Activated CD4-positive, alpha-beta memory T cell treated with anti-CD3 and anti-CD28 coated beads for 36 hours (primary cell): ENCODE measurements at regions not wholly inside any gene's neighbourhood (a gene's known extent, or its start where the extent isn't known, plus 50 kb on each side); places are given as distances from the start of the nearest gene placed in this dataset.
"Not testable (repeated sequence)": the region's sequence is repeated elsewhere in the genome, so short reads cannot be mapped to it uniquely, and the experiment has no call there.

ENCODE experiments used
- CTCF ChIA-PET: fragments of 350-600 bp; sonication (Branson Sonifier 250); formaldehyde crosslinking; loops from one replicate; lab custom pipeline; 2021; ENCODE audit warnings: antibody characterized with exemption, inconsistent platforms; lab: Charles Lee
- POLR2A ChIA-PET: fragments of 350-600 bp; sonication (Branson Sonifier 250); formaldehyde crosslinking; loops from one replicate; lab custom pipeline; 2021; ENCODE audit warnings: antibody characterized with exemption; lab: Charles Lee
- DNase-seq: peaks from one replicate; pipeline ENCODE4 v3.0.0-alpha.2; 2020
- H3K27ac Mint-ChIP-seq: one replicate; pipeline ENCODE4 v1.8.0; 2021; ENCODE audit warnings: mixed read lengths
- H3K27me3 Mint-ChIP-seq: one replicate; pipeline ENCODE4 v1.8.0; 2021; ENCODE audit warnings: mixed read lengths
- H3K36me3 Mint-ChIP-seq: one replicate; pipeline ENCODE4 v1.8.0; 2021; ENCODE audit warnings: mixed read lengths
- H3K4me1 Mint-ChIP-seq: one replicate; pipeline ENCODE4 v1.8.0; 2021; ENCODE audit warnings: low read depth, mixed read lengths
- H3K4me3 Mint-ChIP-seq: one replicate; pipeline ENCODE4 v1.8.0; 2021; ENCODE audit warnings: mild to moderate bottlenecking, mixed read lengths
- H3K9me3 Mint-ChIP-seq: one replicate; pipeline ENCODE4 v1.8.0; 2021; ENCODE audit warnings: mixed read lengths
- intact Hi-C: fragments of 100-400 bp; cut with micrococcal nuclease; formaldehyde crosslinking; loops from one replicate; pipeline ENCODE4 v1.15.1; 2023

DNA sequence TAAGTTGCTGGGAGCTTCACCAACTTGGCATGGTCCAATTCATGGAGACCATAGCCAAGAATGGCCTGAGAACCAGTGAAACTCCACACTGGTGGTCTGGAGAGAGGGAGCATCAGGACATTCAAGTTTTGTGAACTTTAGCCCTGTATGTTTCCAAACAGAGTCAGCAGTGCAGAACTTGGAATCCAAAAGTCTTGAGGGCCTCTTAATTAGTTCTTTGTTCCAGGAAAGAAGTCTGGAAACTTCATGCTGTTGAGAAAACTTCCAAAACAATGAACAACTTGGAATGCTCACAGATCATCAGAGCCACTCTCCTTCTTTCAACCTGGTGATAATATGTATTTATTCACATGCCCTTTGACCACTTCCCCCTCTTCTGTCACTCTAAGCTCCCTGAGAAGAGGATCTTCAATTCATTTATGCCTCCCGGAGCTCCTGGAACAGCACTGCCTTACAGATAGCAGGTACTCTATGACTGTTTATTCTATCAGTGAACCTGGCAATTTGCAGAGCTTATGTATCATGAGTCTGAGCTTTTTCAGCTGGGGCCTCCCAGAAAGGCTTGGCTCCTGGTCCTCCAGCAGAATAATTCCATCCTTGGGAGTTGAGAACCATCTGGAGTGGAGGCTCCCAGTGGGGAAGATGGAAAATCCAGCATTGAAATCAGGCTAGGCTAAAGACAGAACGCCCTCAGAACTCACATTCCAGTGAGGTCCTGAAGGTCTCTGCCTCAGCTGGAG lies 191.4 kb downstream of the KTN1 start:
- ChIA-PET POLR2A (no interaction called here), CTCF (no interaction called here)
- H3K36me3 Mint-ChIP-seq = no peaks in the 10 kb centered on the region
- peaks cover 8% of the 10 kb centered on the region for H3K27me3 Mint-ChIP-seq
- no peaks in the 10 kb centered on the region for H3K4me1 Mint-ChIP-seq
- peaks cover 6% of the 10 kb centered on the region for H3K9me3 Mint-ChIP-seq
- H3K4me3 Mint-ChIP-seq = no peak overlapping the region
- H3K27ac Mint-ChIP-seq = no peak overlapping the region
- intact Hi-C loops = no loop called here
- no peak for DNase-seq

DNA sequence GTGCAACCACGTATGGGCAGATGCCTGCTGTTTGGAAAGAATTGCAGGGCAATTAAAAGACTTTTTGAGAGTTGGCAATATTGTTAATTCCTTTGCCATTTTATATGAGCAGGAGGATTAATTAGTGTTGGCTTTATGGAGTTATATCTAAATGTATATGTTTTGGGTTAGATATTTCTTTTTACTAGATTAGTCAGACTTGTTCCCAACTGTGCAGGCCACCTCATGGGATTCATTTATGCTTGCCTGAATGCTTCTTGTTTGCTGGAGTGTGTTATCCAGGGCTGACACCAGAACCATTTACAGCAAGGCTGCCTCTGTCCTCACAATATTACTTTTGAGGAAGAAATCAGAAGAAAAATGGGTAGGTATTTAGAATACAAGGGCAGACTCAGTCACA lies 192.5 kb downstream of the KTN1 start:
- H3K27ac Mint-ChIP-seq = no peak overlapping the region
- intact Hi-C loops = no loop called here
- no peak overlapping the region for H3K4me3 Mint-ChIP-seq
- H3K4me1 Mint-ChIP-seq = no peaks in the 10 kb centered on the region
- ChIA-PET CTCF (no interaction called here), POLR2A (no interaction called here)
- H3K27me3 Mint-ChIP-seq = peaks cover 8% of the 10 kb centered on the region
- peaks cover 6% of the 10 kb centered on the region for H3K9me3 Mint-ChIP-seq
- H3K36me3 Mint-ChIP-seq = no peaks in the 10 kb centered on the region
- no peak for DNase-seq

DNA sequence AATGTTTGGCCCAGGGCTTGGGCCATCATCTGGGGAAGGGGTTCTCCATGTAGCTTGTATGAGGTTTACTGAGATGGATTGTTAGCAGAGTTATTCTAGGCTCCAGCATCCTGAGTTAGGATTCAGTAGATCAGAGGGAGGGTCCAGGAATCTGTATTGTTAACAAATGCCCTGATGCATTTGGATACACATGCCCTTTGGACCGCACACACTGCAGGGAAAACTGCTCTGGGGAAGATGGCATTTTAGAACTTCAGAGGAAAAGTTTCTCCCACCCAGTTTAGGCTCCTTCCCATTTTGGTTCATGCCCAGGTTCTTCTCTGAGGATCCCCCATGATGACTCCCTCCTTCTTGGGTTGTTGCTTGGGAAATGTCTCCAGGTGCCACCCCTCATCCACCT lies 193.3 kb downstream of the KTN1 start:
- Mint-ChIP-seq H3K27ac (no peak overlapping the region), H3K4me3 (no peak overlapping the region)
- CTCF ChIA-PET = no interaction called here

DNA sequence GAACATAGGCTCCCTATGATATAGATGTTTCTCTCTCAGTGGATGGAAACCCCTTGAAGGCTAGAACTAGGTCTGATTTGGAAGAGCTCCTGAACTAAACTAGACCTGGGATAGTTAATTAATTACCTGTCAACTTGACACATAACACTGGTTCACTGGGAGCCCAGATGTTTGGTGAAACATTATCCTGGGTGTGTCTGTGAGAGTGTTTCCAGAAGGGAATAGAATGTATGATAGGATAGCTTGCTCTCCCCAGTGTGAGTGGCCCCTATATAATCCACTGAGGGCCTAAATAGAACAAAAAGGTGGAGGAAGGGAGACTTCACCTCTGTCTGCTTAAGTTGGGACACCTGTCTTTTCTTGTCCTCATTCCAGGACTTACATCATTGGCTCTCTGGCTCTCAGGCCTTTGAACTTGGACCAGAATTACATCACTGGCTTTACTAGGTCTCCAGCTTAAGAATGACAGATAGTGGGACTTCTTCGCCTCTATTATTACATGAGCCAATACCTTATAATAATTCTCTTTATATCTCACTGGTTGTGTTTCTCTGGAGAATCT lies 194.1 kb downstream of the KTN1 start:
- no peak overlapping the region for H3K27ac Mint-ChIP-seq
- POLR2A ChIA-PET = no interaction called here
- intact Hi-C loops = no loop called here
- H3K36me3 Mint-ChIP-seq = no peaks in the 10 kb centered on the region
- no peaks in the 10 kb centered on the region for H3K9me3 Mint-ChIP-seq
- H3K27me3 Mint-ChIP-seq = peaks cover 2% of the 10 kb centered on the region
- H3K4me3 Mint-ChIP-seq = no peak overlapping the region
- DNase-seq = no peak
- H3K4me1 Mint-ChIP-seq = no peaks in the 10 kb centered on the region
- CTCF ChIA-PET = interaction anchor here (1.0 kb wide), 1 partner anchor 327 kb away, joined by 3 read pairs; no protein-coding TSS in a partner anchor

More for the DNA sequence above, 193.3 kb downstream of the KTN1 start:
- no peaks in the 10 kb centered on the region for H3K36me3 Mint-ChIP-seq
- peaks cover under 1% of the 10 kb centered on the region for H3K9me3 Mint-ChIP-seq
- POLR2A ChIA-PET = no interaction called here
- H3K4me1 Mint-ChIP-seq = no peaks in the 10 kb centered on the region
- DNase-seq = no peak
- peaks cover 3% of the 10 kb centered on the region for H3K27me3 Mint-ChIP-seq
- intact Hi-C loops = no loop called here

DNA sequence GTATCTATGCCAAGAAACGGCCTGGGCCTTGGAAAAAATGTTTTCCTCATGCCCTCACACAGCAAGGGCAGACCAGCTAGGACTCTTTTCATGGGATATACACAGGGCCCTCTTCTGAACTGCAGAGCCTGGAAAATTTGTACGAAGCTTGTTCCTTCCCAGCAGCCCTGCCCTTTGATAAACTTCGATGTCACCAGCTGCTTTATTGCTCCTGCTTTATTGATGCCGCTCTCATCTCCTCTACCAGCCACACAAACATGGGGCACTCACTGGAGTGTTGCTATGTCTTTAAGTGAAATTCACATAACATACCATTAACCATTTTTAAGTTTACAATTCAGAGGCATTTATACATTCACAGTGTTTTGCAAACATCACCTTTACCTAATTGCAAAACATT lies 197.9 kb downstream of the KTN1 start:
- H3K4me1 Mint-ChIP-seq = no peaks in the 10 kb centered on the region
- CTCF ChIA-PET = no interaction called here
- no peaks in the 10 kb centered on the region for H3K27me3 Mint-ChIP-seq
- H3K4me3 Mint-ChIP-seq = no peak overlapping the region
- POLR2A ChIA-PET = interaction anchor here (1.8 kb wide), 1 partner anchor 29 kb away, joined by 5 read pairs; no protein-coding TSS in a partner anchor
- no peak for DNase-seq
- no peaks in the 10 kb centered on the region for H3K36me3 Mint-ChIP-seq
- intact Hi-C loops = no loop called here
- H3K27ac Mint-ChIP-seq = no peak overlapping the region
- no peaks in the 10 kb centered on the region for H3K9me3 Mint-ChIP-seq

DNA sequence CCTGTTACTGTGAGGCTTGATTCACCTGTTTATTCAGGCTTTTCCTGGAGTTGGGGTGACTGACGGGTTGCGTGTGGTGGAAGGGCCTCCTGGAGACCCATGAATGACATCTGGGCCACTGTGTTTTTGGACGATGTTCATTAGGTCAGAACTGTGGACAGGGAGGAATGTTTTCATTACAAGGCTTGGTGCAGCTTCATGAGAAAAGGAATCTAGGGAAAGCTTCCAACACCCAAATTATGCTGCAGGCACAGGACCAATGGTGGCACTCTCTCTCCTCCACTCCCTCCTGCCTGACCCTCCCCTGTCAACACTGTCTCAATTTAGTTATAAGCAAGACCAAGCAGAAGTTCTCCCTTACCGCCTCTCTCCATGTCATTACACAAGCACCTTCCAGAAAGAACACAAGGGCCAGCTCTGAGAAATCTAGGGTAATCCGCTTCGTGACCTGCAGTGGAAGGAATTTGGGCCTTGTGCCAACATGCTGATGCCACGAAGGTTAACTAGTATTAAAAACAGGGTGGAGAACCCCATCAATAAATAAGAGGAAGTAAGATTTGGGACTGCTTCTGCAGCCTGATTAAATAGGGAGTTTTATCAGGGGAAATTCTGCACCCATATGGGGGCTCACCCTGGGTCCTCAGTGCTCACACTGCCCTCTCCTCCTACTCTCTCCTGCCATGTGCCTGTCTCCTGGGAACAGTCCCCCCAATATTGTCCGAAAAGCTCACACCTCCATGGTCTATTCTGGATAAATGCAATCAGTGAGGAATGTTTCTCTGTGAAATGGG lies 200.3 kb downstream of the KTN1 start:
- POLR2A ChIA-PET = no interaction called here
- no peaks in the 10 kb centered on the region for H3K4me1 Mint-ChIP-seq
- no peaks in the 10 kb centered on the region for H3K36me3 Mint-ChIP-seq
- intact Hi-C loops = no loop called here
- no peaks in the 10 kb centered on the region for H3K9me3 Mint-ChIP-seq
- CTCF ChIA-PET = no interaction called here
- no peak for DNase-seq
- no peak overlapping the region for H3K27ac Mint-ChIP-seq
- H3K4me3 Mint-ChIP-seq = no peak overlapping the region
- peaks cover 2% of the 10 kb centered on the region for H3K27me3 Mint-ChIP-seq

DNA sequence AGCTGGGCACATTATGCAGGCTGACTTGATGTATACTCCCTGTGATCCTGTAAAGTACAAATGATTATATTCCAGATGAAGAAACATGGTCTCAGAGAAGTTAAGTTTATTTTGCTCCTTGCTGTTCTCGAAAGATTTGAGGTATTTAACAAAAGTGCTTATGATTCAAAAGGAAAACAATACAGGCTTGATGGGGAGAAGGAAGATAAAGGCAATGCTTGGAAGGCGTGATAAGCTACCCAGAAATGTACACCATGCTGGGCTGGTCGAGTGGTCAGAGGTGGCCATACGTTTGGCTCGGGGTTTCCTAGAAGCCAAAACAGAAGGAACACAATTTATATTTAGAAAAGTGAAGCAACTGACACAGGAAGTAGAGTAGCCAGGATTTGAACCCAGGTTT lies 201.0 kb downstream of the KTN1 start:
- no peaks in the 10 kb centered on the region for H3K4me1 Mint-ChIP-seq

DNA sequence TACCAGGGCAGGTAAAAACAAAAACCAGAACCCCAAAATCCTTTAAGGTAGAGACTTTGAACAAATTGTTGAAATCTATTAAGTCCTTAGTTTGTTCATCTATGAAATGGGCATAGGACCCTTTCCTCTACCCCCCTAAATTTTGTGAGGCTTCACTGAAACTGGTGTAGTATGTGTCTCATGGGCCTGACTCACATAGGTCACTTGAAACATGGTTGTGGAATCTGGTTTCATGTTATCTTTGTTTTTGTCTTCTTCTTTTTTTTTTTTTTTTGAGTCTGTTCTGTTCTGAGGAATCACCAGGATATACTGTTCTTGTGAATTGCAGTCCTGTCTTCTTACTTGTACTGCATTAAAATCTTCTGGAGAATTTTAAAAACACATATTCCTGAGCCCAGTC lies 202.2 kb downstream of the KTN1 start:
- Mint-ChIP-seq H3K27ac (no peak overlapping the region), H3K27me3 (peaks cover 2% of the 10 kb centered on the region), H3K4me1 (no peaks in the 10 kb centered on the region), H3K36me3 (no peaks in the 10 kb centered on the region), H3K4me3 (no peak overlapping the region), H3K9me3 (no peaks in the 10 kb centered on the region)
- ChIA-PET POLR2A (no interaction called here), CTCF (no interaction called here)
- intact Hi-C loops = no loop called here
- DNase-seq = no peak

More for the DNA sequence above, 201.0 kb downstream of the KTN1 start:
- no peak overlapping the region for H3K27ac Mint-ChIP-seq
- no peak for DNase-seq
- H3K36me3 Mint-ChIP-seq = no peaks in the 10 kb centered on the region
- H3K4me3 Mint-ChIP-seq = no peak overlapping the region
- no peaks in the 10 kb centered on the region for H3K9me3 Mint-ChIP-seq
- ChIA-PET CTCF (interaction anchor here (0.6 to 0.7 kb wide), 2 partner anchors 27 to 49 kb away, joined by 3 read pairs; no protein-coding TSS in a partner anchor), POLR2A (no interaction called here)
- intact Hi-C loops = no loop called here
- peaks cover 2% of the 10 kb centered on the region for H3K27me3 Mint-ChIP-seq

DNA sequence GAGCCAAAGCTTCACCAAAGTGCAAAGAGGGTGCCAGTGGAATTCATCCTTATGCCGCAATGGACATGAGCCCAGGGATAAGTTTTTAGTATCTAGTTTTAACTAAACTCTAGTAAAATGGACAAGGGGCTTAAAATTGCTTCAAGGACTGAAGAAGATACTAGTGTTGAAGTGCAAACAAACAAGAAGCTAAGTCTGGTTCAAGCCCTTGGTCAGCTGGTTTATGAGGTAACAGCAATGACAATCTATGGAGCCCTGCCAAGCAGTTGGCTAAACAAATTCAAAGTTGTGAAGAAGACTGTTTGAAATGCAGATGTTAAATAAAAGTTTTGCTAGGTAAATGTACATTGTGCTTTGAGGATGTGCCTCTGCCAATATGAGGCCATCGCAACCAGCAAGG lies 209.4 kb downstream of the KTN1 start:
- no peak for DNase-seq
- H3K36me3 Mint-ChIP-seq = no peaks in the 10 kb centered on the region
- H3K4me3 Mint-ChIP-seq = no peak overlapping the region
- no peaks in the 10 kb centered on the region for H3K9me3 Mint-ChIP-seq
- ChIA-PET CTCF (no interaction called here), POLR2A (no interaction called here)
- intact Hi-C loops = no loop called here
- H3K4me1 Mint-ChIP-seq = no peaks in the 10 kb centered on the region
- H3K27ac Mint-ChIP-seq = no peak overlapping the region
- H3K27me3 Mint-ChIP-seq = peaks cover under 1% of the 10 kb centered on the region

DNA sequence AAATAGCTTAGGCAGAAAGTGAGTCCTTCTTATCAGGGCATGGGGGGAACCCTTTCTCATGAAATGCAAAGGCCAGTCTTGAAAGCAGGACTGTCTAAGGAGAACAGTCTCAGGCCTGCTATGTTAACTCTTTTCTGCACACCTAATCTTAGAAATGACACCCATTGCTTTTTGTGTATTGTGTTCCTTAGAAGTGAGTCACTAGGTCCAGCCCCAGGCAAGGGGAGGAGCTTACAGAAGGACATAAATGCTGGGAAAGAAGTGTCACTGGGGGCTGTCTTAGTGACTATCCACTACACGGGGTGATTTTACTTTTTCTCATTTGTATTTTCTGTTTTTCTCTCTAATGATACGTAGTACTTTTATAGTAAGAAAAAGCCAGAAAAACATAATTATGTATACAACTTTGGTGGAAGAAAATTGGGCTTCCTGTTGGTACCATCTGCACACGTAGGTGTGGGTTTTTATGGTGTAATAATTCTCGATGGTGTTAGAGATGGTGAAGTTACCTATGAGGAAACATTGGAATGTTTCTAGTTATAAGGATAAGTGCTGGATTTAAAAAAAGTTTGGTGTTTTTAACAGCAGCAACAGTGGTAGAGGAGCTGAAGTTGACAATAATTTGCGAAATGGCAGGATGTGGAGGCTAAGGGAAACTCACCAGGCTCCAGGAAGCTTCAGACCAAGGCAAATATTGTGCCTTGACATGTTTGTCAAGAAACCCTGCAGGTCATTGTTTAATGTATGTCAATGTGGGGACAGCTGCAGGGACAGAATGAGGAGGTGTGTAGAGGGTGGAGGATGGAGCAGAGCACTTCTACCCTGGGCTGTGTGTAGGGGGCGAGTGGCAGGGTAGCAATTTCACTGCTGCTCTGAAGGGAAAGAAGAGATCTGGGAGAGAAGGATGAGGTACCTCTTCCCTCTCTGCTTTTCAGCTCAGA lies 214.9 kb downstream of the KTN1 start:
- CTCF ChIA-PET = interaction anchor here (1.9 kb wide), 1 partner anchor 12 kb away, joined by 5 read pairs; no protein-coding TSS in a partner anchor

DNA sequence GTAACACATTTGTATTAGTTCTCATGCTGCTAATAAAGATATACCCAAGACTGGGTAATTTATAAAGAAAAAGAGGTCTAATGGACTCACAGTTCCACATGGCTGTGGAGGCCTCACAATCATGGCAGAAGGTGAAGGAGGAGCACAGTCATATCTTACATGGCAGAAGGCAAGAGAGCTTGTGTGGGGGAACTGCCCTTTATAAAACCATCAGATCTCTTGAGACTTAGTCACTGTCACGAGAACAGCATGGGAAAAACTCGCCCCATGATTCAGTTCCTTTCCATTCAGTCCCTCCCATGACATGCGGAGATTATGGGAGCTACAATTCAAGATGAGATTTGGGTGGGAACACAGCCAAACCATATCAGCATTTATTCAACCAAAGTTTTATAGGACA lies 216.5 kb downstream of the KTN1 start:
- POLR2A ChIA-PET, DNase-seq, H3K27ac Mint-ChIP-seq, intact Hi-C loops, CTCF ChIA-PET, H3K27me3 Mint-ChIP-seq, H3K4me3 Mint-ChIP-seq, H3K36me3 Mint-ChIP-seq, H3K9me3 Mint-ChIP-seq: not testable (repeated sequence)
- peaks cover 13% of the 10 kb centered on the region for H3K4me1 Mint-ChIP-seq

More for the DNA sequence above, 214.9 kb downstream of the KTN1 start:
- no peaks in the 10 kb centered on the region for H3K27me3 Mint-ChIP-seq
- peaks cover 3% of the 10 kb centered on the region for H3K4me1 Mint-ChIP-seq
- POLR2A ChIA-PET = interaction anchor here (1.0 kb wide), 1 partner anchor 19 kb away, joined by 3 read pairs; no protein-coding TSS in a partner anchor
- peak; percentile 38 for DNase-seq
- H3K27ac Mint-ChIP-seq = no peak overlapping the region
- H3K4me3 Mint-ChIP-seq = no peak overlapping the region
- intact Hi-C loops = no loop called here
- no peaks in the 10 kb centered on the region for H3K36me3 Mint-ChIP-seq
- peaks cover under 1% of the 10 kb centered on the region for H3K9me3 Mint-ChIP-seq
